ENCODE measurements at regions not wholly inside any gene's neighbourhood (a gene's known extent, or its start where the extent isn't known, plus 50 kb on each side); places are given as distances from the start of the nearest gene placed in this dataset.

- no peak for TF ChIP-seq CTCF (IDR thresholded peaks at IDR 0.05)
Measured at GRCh38 chr2:225937625-225938187, 538.2 kb downstream of the NYAP2 start.

- TF ChIP-seq CTCF (IDR thresholded peaks at IDR 0.05): no peak
Measured at GRCh38 chr2:225932811-225933413, 533.4 kb downstream of the NYAP2 start.

- no peak for TF ChIP-seq CTCF (IDR thresholded peaks at IDR 0.05)
Measured at GRCh38 chr2:225930687-225931086, 531.2 kb downstream of the NYAP2 start.

GRCh38 chr2:225920621-225921220 is 521.2 kb downstream of the NYAP2 start:
- TF ChIP-seq CTCF (IDR thresholded peaks at IDR 0.05): no peak

- no peak for TF ChIP-seq CTCF (IDR thresholded peaks at IDR 0.05)
Measured at GRCh38 chr2:225916692-225917091, 517.2 kb downstream of the NYAP2 start.

GRCh38 chr2:225911019-225911418 is 511.5 kb downstream of the NYAP2 start:
- no peak for TF ChIP-seq CTCF (IDR thresholded peaks at IDR 0.05)

GRCh38 chr2:225895126-225895525 is 495.6 kb downstream of the NYAP2 start:
- TF ChIP-seq CTCF (IDR thresholded peaks at IDR 0.05): no peak
